GM12873 (cell line): ENCODE measurements at regions not wholly inside any gene's neighbourhood (a gene's known extent, or its start where the extent isn't known, plus 50 kb on each side); places are given as distances from the start of the nearest gene placed in this dataset.

Experiments
- TF ChIP-seq, protein P1 (sequence below): IDR thresholded peaks from 2 replicates; pipeline ENCODE4 v1.5.1; 2012; ENCODE audit warnings: low read depth, mild to moderate bottlenecking, moderate library complexity, low read length, control low read depth; ENCODE audit not compliant: insufficient read depth; ENCODE audit errors: missing control alignments

DNA sequence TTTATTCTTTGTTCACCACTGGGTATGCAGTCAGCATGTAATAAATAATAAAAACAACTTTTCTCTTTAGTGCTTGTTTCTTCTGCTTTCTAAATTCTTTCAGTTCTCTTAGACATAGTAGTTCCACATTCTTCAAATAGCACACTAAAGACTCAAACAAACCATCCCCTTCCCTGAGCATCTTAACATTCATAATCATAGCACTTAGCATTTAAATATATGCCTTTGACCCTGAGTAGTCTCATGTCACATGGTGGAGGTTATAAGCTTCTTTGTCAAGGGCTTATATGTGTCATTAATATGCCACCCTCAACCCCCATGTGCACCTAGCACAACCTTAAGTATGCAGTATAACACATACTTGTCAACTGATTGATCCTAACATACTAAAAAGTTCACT is 212.7 kb downstream of the PHLDA1 start:
- TF ChIP-seq, protein P1, sequence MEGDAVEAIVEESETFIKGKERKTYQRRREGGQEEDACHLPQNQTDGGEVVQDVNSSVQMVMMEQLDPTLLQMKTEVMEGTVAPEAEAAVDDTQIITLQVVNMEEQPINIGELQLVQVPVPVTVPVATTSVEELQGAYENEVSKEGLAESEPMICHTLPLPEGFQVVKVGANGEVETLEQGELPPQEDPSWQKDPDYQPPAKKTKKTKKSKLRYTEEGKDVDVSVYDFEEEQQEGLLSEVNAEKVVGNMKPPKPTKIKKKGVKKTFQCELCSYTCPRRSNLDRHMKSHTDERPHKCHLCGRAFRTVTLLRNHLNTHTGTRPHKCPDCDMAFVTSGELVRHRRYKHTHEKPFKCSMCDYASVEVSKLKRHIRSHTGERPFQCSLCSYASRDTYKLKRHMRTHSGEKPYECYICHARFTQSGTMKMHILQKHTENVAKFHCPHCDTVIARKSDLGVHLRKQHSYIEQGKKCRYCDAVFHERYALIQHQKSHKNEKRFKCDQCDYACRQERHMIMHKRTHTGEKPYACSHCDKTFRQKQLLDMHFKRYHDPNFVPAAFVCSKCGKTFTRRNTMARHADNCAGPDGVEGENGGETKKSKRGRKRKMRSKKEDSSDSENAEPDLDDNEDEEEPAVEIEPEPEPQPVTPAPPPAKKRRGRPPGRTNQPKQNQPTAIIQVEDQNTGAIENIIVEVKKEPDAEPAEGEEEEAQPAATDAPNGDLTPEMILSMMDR: no peak

- TF ChIP-seq, protein P1: no peak
Observed at GRCh38 chr12:75816897-75817296, 214.7 kb downstream of the PHLDA1 start.

GRCh38 chr12:75815756-75816155 is 215.8 kb downstream of the PHLDA1 start:
- TF ChIP-seq, protein P1: no peak

GRCh38 chr12:75814851-75815754 is 216.5 kb downstream of the PHLDA1 start:
- TF ChIP-seq, protein P1: no peak

- TF ChIP-seq, protein P1: no peak
Observed at GRCh38 chr12:75813072-75813471, 218.5 kb downstream of the PHLDA1 start.

DNA sequence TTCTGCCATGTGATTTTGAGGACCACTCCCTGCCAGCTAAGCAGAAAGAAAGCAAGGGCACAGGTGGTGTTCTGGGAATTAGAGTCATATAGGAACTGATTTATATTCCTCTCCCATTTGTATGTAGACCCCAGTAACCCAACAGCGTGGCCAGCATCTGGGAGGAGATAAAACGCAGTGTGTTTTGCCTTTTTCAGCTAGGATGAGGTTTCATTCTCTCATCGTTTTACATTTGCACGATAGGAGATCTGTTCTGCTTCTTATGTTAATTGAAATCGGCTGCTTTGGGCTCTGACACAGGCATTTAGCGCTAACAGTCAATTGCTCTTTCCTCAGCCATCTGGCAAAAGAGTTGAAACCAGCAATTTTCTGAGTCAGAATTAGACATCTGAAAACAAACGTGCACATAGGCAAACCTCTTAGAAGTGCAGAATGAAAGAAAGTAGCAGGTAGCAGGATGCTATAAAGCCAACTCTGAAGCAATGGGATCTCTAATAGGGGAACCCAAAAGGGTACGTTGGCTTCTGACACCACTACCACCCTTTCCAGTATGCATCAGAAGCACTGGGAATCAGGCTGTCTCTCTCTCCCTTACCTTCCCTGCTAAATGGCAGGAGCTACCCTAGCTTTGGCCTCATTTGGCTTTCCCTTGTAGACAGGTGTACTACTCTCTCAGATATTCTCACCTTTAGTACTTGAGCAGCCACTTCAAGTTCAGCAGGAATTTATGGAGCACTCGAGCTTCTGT is 219.1 kb downstream of the PHLDA1 start:
- TF ChIP-seq, protein P1: no peak

DNA sequence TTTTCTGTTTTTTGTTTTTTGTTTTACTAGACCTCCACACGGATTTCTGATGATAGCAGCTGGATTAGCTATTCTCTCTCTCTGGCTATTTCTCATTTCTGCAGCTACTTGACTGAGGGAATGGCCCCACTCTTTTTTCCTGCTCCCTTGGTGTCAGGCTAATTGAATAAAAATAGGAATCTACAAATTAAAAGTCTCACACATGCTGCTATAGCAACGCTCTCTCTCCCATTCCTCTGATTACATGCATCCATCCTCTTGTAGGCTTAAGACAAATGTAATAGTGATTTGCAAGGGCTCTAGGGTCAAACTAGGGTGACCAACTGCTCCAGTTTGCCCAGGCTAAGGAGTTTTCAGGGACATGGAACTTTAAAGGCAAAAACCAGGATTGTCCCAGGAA is 221.8 kb downstream of the PHLDA1 start:
- TF ChIP-seq, protein P1: no peak
